ENCODE measurements at regions not wholly inside any gene's neighbourhood (a gene's known extent, or its start where the extent isn't known, plus 50 kb on each side); places are given as distances from the start of the nearest gene placed in this dataset.

GRCh38 chr1:242623119-242623518 is 98.6 kb upstream of the PLD5 start:
- no peaks in the 10 kb centered on the region for H3K4me1 ChIP-seq (ENCODE audit: insufficient read depth, low read length)
- H3K27me3 ChIP-seq (ENCODE audit: control insufficient read depth in 1 of 2, insufficient read depth in 2 of 2, low read length in 2 of 2): no peaks in the 10 kb centered on the region
- H4K20me1 ChIP-seq (ENCODE audit: insufficient read depth, low read length): no peaks in the 10 kb centered on the region
- intact Hi-C loops (cut with micrococcal nuclease; ENCODE audit: unreplicated experiment) (no loop called here), in situ Hi-C loops (cut with HindIII; ENCODE audit: extremely low pct_ligation_motif_present, low pct_unique_long_range_greater_than_20kb) (no loop called here)
- no peak for ATAC-seq
- no peaks in the 10 kb centered on the region for H3K9me3 ChIP-seq (ENCODE audit: low read length)
- FAIRE-seq: no peak
- H3K9ac ChIP-seq (ENCODE audit: insufficient read depth, low read depth, low read length): no peak overlapping the region
- no peak for DNase-seq (ENCODE audit: low spot score)
- H3K4me3 ChIP-seq (replicated peaks in 1 of 3; ENCODE audit: insufficient read depth in 1 of 3, low read depth in 2 of 3, low read length in 3 of 3): no peak overlapping the region
- H3K79me2 ChIP-seq (ENCODE audit: insufficient read depth, low read length): no peaks in the 10 kb centered on the region
- POLR2A ChIA-PET: no interaction called here
- no peak overlapping the region for H3K27ac ChIP-seq (ENCODE audit: extremely low read length, insufficient read depth, low read length)
- no peak overlapping the region for H3K4me2 ChIP-seq (ENCODE audit: low read depth, low read length)
- BruUV-seq (replicated peaks): no TSS peak
- WGBS (ENCODE audit: low lambda C conversion rate): 2% methylated on average over 4 of the region's 4 CpGs
- H3K36me3 ChIP-seq (replicated peaks in 1 of 2; ENCODE audit: control insufficient read depth in 1 of 2, insufficient read depth in 2 of 2, low read length in 2 of 2): no peaks in the 10 kb centered on the region
- no peak overlapping the region for H2AFZ ChIP-seq (ENCODE audit: low read length)
- CTCF ChIA-PET (ENCODE audit: low intra/inter-chr PET ratio, low total read pairs): no interaction called here
- TF ChIP-seq ASH2L (IDR thresholded peaks at IDR 0.05; ENCODE audit: insufficient read length, low read depth, low read length) (no peak), ZNF367 (CRISPR knock-in tag; IDR thresholded peaks at IDR 0.05; ENCODE audit: borderline replicate concordance) (no peak), NR2F2 (IDR thresholded peaks at IDR 0.05; ENCODE audit: borderline replicate concordance, low read depth) (no peak), SNAPC5 (CRISPR knock-in tag; IDR thresholded peaks at IDR 0.05; ENCODE audit: borderline replicate concordance) (no peak), MNT (IDR thresholded peaks at IDR 0.05) (no peak), AGO2 (optimal IDR thresholded peaks at IDR 0.05; ENCODE audit: low read depth, low read length) (no peak), TBX2 (CRISPR knock-in tag; IDR thresholded peaks at IDR 0.05; ENCODE audit: borderline replicate concordance) (no peak), ZNF547 (CRISPR knock-in tag; IDR thresholded peaks at IDR 0.05) (no peak), POGK (CRISPR knock-in tag; conservative IDR thresholded peaks at IDR 0.05) (no peak), PCBP1 (IDR thresholded peaks at IDR 0.05; ENCODE audit: borderline replicate concordance, low read depth, low read length) (no peak), ZNF776 (CRISPR knock-in tag; IDR thresholded peaks at IDR 0.05) (no peak), ZFP37 (CRISPR knock-in tag; IDR thresholded peaks at IDR 0.05; ENCODE audit: borderline replicate concordance) (no peak), MAZ (IDR thresholded peaks at IDR 0.05; ENCODE audit: borderline replicate concordance, low read depth, low read length) (no peak), MAZ (CRISPR knock-in tag; IDR thresholded peaks at IDR 0.05; ENCODE audit: low read depth) (no peak), RAD51 (IDR thresholded peaks at IDR 0.05; ENCODE audit: borderline replicate concordance) (no peak), CEBPG (CRISPR knock-in tag; IDR thresholded peaks at IDR 0.05) (no peak), U2AF1 (optimal IDR thresholded peaks at IDR 0.05; ENCODE audit: low read depth, low read length) (no peak), ZNF362 (CRISPR knock-in tag; IDR thresholded peaks at IDR 0.05; ENCODE audit: borderline replicate concordance) (no peak), STAT5B (CRISPR knock-in tag; IDR thresholded peaks at IDR 0.05) (no peak)
